Body of pancreas (tissue), 4 donors: ENCODE measurements at regions not wholly inside any gene's neighbourhood (a gene's known extent, or its start where the extent isn't known, plus 50 kb on each side); places are given as distances from the start of the nearest gene placed in this dataset.

Experiments
- ATAC-seq: fragments of 150-250 bp; one replicate; pipeline ENCODE4 v1.9.1; 2016
- DNase-seq, 4 donors: peaks; one replicate each; pipeline ENCODE4 v3.0.0-alpha.2; 2019
- H3K27ac ChIP-seq, 4 donors: fragments of 200-600 bp; sonication (generic); 1 replicate in 3 of 4; 2 replicates in 1 of 4; pipeline versions ENCODE4 v1.5.1 to v1.6.1; 2016 to 2019; ENCODE audit warnings: mild to moderate bottlenecking in 1 of 4, mixed read lengths in 1 of 4, moderate library complexity in 1 of 4
- H3K27me3 ChIP-seq, 2 donors: fragments of 200-600 bp; sonication (generic); one replicate each; pipeline ENCODE4 v1.6.0; 2016; ENCODE audit warnings: mild to moderate bottlenecking in 1 of 2
- H3K36me3 ChIP-seq, 2 donors: fragments of 200-600 bp; sonication (generic); replicated peaks in 1 of 2; 2 replicates each; pipeline ENCODE4 v1.5.1; 2016; ENCODE audit warnings: low read depth in 2 of 2; ENCODE audit not compliant: insufficient read depth in 1 of 2
- H3K4me1 ChIP-seq: fragments of 200-600 bp; sonication (generic); one replicate; pipeline ENCODE4 v1.6.0; 2016
- H3K4me3 ChIP-seq, 2 donors: fragments of 200-600 bp; sonication (generic); 1 replicate in 1 of 2; 2 replicates in 1 of 2; pipeline ENCODE4 v1.5.1; 2016 to 2019
- H3K9me3 ChIP-seq, 3 donors: fragments of 200-600 bp; sonication (generic); 1 replicate in 2 of 3; 2 replicates in 1 of 3; pipeline ENCODE4 v1.5.1; 2016
- POLR2A ChIP-seq, 3 donors: fragments of 450-650 bp; IDR thresholded peaks; one replicate each; pipeline ENCODE4 v1.6.1; 2016; ENCODE audit warnings: antibody characterized with exemption in 3 of 3, mild to moderate bottlenecking in 2 of 3
- WGBS, 2 donors: methylation state at CpG; one replicate each; pipeline ENCODE4 v1.1.5; 2017; 5-methylcytosine and 5-hydroxymethylcytosine counted together
- intact Hi-C: fragments of 100-400 bp; cut with DNase I; formaldehyde crosslinking; loops from one replicate; pipeline ENCODE4 v1.15.1; 2023
- TF ChIP-seq, protein P1 (sequence below), 7 experiments: fragments of 450-650 bp in 4 of 7; fragments of 200-600 bp in 3 of 7; sonication (generic) in 3 of 7; IDR thresholded peaks; one replicate each; pipeline ENCODE4 v1.5.1; 2016 to 2019; ENCODE audit warnings: antibody characterized with exemption in 7 of 7

DNA sequence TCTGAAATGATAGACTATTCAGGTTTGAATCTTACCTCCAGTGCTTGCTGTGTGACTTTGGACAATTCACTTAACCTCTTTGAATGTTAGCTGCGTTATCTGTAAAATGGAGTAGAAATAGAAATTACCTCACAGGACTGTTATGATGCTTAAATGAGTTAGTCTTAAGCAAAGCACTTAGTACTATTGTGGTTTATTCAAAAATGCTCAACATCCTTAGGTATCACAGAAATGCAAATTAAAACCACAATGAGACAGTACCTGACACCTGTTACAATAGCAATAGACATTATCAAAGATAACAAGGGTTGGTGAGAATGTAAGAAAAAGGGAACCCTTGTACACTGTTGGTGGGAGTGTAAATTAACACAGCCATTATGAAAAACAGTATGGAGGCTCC lies 77.6 kb upstream of the FREM1 start:
- intact Hi-C loops: no loop called here
- 86 to 91% methylated on average over 1 of the region's 1 CpG for WGBS, 2 donors
- Histone ChIP-seq H3K36me3 (no peaks in the 10 kb centered on the region), H3K27ac (no peak overlapping the region), H3K27me3 (no peaks in the 10 kb centered on the region), H3K4me1 (peaks cover 3% of the 10 kb centered on the region), H3K9me3 (no peaks in the 10 kb centered on the region), H3K4me3 (no peak overlapping the region)
- TF ChIP-seq, protein P1, sequence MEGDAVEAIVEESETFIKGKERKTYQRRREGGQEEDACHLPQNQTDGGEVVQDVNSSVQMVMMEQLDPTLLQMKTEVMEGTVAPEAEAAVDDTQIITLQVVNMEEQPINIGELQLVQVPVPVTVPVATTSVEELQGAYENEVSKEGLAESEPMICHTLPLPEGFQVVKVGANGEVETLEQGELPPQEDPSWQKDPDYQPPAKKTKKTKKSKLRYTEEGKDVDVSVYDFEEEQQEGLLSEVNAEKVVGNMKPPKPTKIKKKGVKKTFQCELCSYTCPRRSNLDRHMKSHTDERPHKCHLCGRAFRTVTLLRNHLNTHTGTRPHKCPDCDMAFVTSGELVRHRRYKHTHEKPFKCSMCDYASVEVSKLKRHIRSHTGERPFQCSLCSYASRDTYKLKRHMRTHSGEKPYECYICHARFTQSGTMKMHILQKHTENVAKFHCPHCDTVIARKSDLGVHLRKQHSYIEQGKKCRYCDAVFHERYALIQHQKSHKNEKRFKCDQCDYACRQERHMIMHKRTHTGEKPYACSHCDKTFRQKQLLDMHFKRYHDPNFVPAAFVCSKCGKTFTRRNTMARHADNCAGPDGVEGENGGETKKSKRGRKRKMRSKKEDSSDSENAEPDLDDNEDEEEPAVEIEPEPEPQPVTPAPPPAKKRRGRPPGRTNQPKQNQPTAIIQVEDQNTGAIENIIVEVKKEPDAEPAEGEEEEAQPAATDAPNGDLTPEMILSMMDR (IDR thresholded peaks at IDR 0.05): no peak
- no peak for TF ChIP-seq POLR2A (IDR thresholded peaks at IDR 0.05)
- ATAC-seq (no peak), DNase-seq (no peak)

DNA sequence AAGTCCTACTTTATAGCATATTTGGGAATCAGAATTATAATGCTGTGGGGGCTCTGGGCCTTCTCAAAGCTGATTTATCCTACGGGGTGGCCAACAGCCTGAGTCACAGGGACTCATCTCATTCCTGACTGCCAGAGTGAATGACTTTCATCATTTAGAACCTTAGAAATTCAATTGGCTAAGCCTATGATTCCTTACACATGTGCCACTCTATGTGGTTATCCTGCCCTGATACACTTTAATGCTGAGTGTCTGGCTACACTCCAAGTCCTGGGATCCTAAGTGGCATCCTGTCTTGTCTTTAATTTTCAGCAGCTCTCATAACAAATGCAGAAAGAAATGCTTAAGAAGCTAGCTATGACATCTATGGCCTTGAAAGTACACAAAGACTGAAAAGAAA lies 75.2 kb upstream of the FREM1 start:
- no peak overlapping the region for H3K27ac ChIP-seq
- intact Hi-C loops: no loop called here
- H3K27me3 ChIP-seq: no peaks in the 10 kb centered on the region
- ATAC-seq (no peak), DNase-seq (no peak)
- no peaks in the 10 kb centered on the region for H3K9me3 ChIP-seq
- TF ChIP-seq POLR2A (IDR thresholded peaks at IDR 0.05): no peak
- TF ChIP-seq, protein P1 (IDR thresholded peaks at IDR 0.05): no peak
- no peak overlapping the region for H3K4me3 ChIP-seq
- 94 to 100% methylated on average over 1 of the region's 1 CpG for WGBS, 2 donors
- H3K4me1 ChIP-seq: no peaks in the 10 kb centered on the region
- H3K36me3 ChIP-seq: no peaks in the 10 kb centered on the region

DNA sequence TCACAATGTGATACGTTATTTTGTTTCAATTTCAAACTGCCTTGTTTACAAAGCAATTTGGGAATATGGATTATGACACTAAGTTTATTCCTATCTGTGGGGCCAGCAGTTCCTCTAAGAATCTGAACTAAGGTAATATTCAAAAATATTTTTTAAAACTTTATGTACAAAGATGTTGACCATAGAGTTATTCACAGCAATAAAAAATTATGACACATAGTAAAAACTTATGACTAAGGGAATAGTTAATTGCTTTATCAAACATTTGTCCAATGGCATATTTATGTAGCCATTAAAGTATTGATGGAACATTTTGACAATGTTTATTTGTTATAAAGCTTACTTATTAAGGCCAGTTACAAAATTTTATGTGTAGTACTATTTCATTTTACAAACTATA lies 73.4 kb upstream of the FREM1 start:
- Histone ChIP-seq H3K36me3 (no peaks in the 10 kb centered on the region), H3K4me3 (no peak overlapping the region), H3K27ac (no peak overlapping the region), H3K9me3 (no peaks in the 10 kb centered on the region), H3K27me3 (no peaks in the 10 kb centered on the region), H3K4me1 (no peaks in the 10 kb centered on the region)
- 85% methylated on average over 1 of the region's 1 CpG for WGBS, 2 donors
- TF ChIP-seq, protein P1 (IDR thresholded peaks at IDR 0.05): no peak
- TF ChIP-seq POLR2A (IDR thresholded peaks at IDR 0.05): no peak
- intact Hi-C loops: no loop called here
- no peak for ATAC-seq
- no peak for DNase-seq

DNA sequence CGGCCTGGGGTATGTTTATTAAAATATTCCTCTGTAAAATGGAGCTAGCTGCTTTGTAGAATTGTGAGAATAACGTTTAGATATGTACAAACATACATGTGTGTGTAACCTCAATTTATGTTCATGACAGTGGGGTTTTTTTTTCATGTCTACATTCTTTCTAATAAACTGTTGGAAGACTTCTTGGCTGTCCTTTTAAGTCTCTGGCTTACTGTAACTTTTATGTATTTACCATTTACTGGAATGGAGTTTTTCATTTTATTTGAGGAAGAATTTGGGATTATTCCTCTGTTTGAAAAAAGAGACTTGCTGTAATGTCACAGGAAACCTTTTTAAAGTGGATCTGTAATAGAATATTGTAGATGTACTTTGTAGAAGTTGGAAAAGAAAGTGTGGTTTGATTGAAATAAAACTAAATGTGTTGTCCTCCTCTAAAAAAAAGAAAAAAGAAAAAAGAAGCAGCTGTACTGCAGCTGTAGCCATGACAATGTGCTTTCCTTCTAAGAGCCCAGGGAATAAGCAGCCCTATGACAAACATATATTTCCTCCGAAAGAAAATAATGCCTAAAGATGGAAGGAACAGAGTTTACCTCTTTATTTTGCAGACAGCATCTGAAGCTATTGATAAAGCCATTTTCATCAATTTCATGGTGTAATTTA lies 71.2 kb upstream of the FREM1 start:
- ATAC-seq (no peak), DNase-seq (no peak)
- Histone ChIP-seq H3K4me1 (no peaks in the 10 kb centered on the region), H3K9me3 (no peaks in the 10 kb centered on the region), H3K4me3 (no peak overlapping the region), H3K27ac (no peak overlapping the region), H3K36me3 (no peaks in the 10 kb centered on the region), H3K27me3 (no peaks in the 10 kb centered on the region)
- 67 to 71% methylated on average over 3 of the region's 3 CpGs for WGBS, 2 donors
- TF ChIP-seq POLR2A (IDR thresholded peaks at IDR 0.05): no peak
- TF ChIP-seq, protein P1 (IDR thresholded peaks at IDR 0.05): no peak
- intact Hi-C loops: no loop called here
